Panc1 (cell line): ENCODE measurements at regions not wholly inside any gene's neighbourhood (a gene's known extent, or its start where the extent isn't known, plus 50 kb on each side); places are given as distances from the start of the nearest gene placed in this dataset.

Experiments
- ATAC-seq: fragments of 200-7000 bp; cut with Tn5 transposase; 2 replicates; pipeline ENCODE4 v1.9.1; 2020; ENCODE audit warnings: mild to moderate bottlenecking, moderate library complexity
- BruUV-seq: library from RNA; stranded (reverse); fragments of 400-500 nt; replicated peaks from 2 replicates; lab custom pipeline; 2021; lab: Mats Ljungman, UMichigan
- CTCF ChIA-PET: fragments of 300-600 bp; sonication (Branson Sonifier 250); formaldehyde crosslinking; loops from one replicate; lab custom pipeline; 2022; ENCODE audit warnings: antibody characterized with exemption; lab: Charles Lee
- POLR2A ChIA-PET: fragments of 300-600 bp; sonication (Branson Sonifier 250); formaldehyde crosslinking; loops from one replicate; lab custom pipeline; 2022; ENCODE audit warnings: antibody characterized with exemption; lab: Charles Lee
- DNase-seq: peaks from one replicate; pipeline ENCODE4 v3.0.0-alpha.2; 2010; ENCODE audit warnings: low read depth, low spot score
- H3K27ac ChIP-seq: 2 replicates; pipeline ENCODE4 v1.5.1; 2011; ENCODE audit warnings: mild to moderate bottlenecking, low read length, inconsistent platforms
- H3K27me3 ChIP-seq: fragments of 200-500 bp; sonication (Bioruptor generic); 2 replicates; pipeline ENCODE4 v1.6.0; 2014; ENCODE audit warnings: low read length, inconsistent platforms; ENCODE audit not compliant: control insufficient read depth, insufficient read depth
- H3K36me3 ChIP-seq: fragments of 200-500 bp; sonication (Bioruptor generic); 2 replicates; pipeline ENCODE4 v1.5.1; 2014; ENCODE audit warnings: inconsistent platforms, mild to moderate bottlenecking, low read length, moderate library complexity; ENCODE audit not compliant: control insufficient read depth, insufficient read depth
- H3K4me1 ChIP-seq: 2 replicates; pipeline ENCODE4 v1.5.1; 2011; ENCODE audit warnings: inconsistent platforms, mild to moderate bottlenecking, low read length, moderate library complexity; ENCODE audit not compliant: control insufficient read depth, insufficient read depth
- H3K4me3 ChIP-seq, 2 experiments: 2 replicates each; pipeline ENCODE4 v1.5.1; 2011 to 2012; ENCODE audit warnings: low read depth in 2 of 2, low read length in 2 of 2, mild to moderate bottlenecking in 2 of 2, inconsistent platforms in 1 of 2, moderate library complexity in 1 of 2
- H3K9me3 ChIP-seq: fragments of 200-500 bp; sonication (Bioruptor generic); 2 replicates; pipeline ENCODE4 v1.5.1; 2014; ENCODE audit warnings: low read depth, mild to moderate bottlenecking, inconsistent platforms, low read length, moderate library complexity; ENCODE audit not compliant: control insufficient read depth, insufficient read depth
- CTCF ChIP-seq: fragments of 450-650 bp; IDR thresholded peaks from 2 replicates; pipeline ENCODE4 v1.5.1; 2017; ENCODE audit warnings: mild to moderate bottlenecking
- POLR2AphosphoS5 ChIP-seq: IDR thresholded peaks from 2 replicates; pipeline ENCODE4 v1.6.1; 2012; ENCODE audit warnings: mild to moderate bottlenecking, low read depth, low read length, moderate library complexity
- REST ChIP-seq, 2 experiments: IDR thresholded peaks; 2 replicates each; pipeline ENCODE4 v1.6.1; 2011 to 2012; ENCODE audit warnings: low read depth in 2 of 2, control low read depth in 1 of 2, low read length in 1 of 2, mild to moderate bottlenecking in 1 of 2, moderate library complexity in 1 of 2; ENCODE audit not compliant: insufficient read depth in 1 of 2
- SIN3A ChIP-seq: IDR thresholded peaks from 2 replicates; pipeline ENCODE4 v1.6.1; 2012; ENCODE audit warnings: low read depth, mild to moderate bottlenecking, low read length, moderate library complexity, borderline replicate concordance; ENCODE audit not compliant: insufficient read depth
- TCF7L2 ChIP-seq: IDR thresholded peaks from 2 replicates; pipeline ENCODE4 v1.6.1; 2011; ENCODE audit warnings: mild to moderate bottlenecking, low read depth, low read length, inconsistent platforms
- in situ Hi-C: cut with HindIII; loops from 2 replicates; pipeline ENCODE4 v1.10.0; 2016; ENCODE audit warnings: low sequenced_read_pairs, low pct_unique_long_range_greater_than_20kb
- intact Hi-C: fragments of 100-400 bp; cut with micrococcal nuclease; formaldehyde crosslinking; loops from one replicate; pipeline ENCODE4 v1.10.0; 2022; ENCODE audit not compliant: unreplicated experiment

GRCh38 chr1:90508376-90509167 lies 208.5 kb downstream of the BARHL2 start:
- ATAC-seq, result no peak; the same call in 1 of the 2 replicates
- ChIA-PET CTCF (no interaction called here), POLR2A (no interaction called here)
- H3K9me3 ChIP-seq, result no peaks in the 10 kb centered on the region
- no peak overlapping the region for H3K27ac ChIP-seq
- in situ Hi-C loops (no loop called here), intact Hi-C loops (no loop called here)
- BruUV-seq, result no TSS peak
- H3K27me3 ChIP-seq, result no peaks in the 10 kb centered on the region
- H3K36me3 ChIP-seq, result no peaks in the 10 kb centered on the region
- no peaks in the 10 kb centered on the region for H3K4me1 ChIP-seq
- H3K4me3 ChIP-seq, result no peak overlapping the region
- no peak for DNase-seq
- TF ChIP-seq SIN3A, result no peak
- no peak for TF ChIP-seq POLR2AphosphoS5
- no peak for TF ChIP-seq REST (IDR thresholded peaks at IDR 0.05; ENCODE audit: insufficient read depth in 1 of 2, low read depth in 2 of 2, low read length in 1 of 2)
- TF ChIP-seq TCF7L2, result no peak
- TF ChIP-seq CTCF, result no peak

- ATAC-seq, result no peak
Observed at GRCh38 chr1:90507173-90507572, 209.9 kb downstream of the BARHL2 start.

More at GRCh38 chr1:90507173-90507572, 209.9 kb downstream of the BARHL2 start:
- Histone ChIP-seq H3K4me3 (no peak overlapping the region), H3K36me3 (no peaks in the 10 kb centered on the region), H3K27ac (no peak overlapping the region), H3K9me3 (no peaks in the 10 kb centered on the region), H3K27me3 (no peaks in the 10 kb centered on the region), H3K4me1 (no peaks in the 10 kb centered on the region)
- POLR2A ChIA-PET, result no interaction called here
- TF ChIP-seq POLR2AphosphoS5 (no peak), CTCF (no peak), TCF7L2 (no peak), REST (IDR thresholded peaks at IDR 0.05; ENCODE audit: insufficient read depth in 1 of 2, low read depth in 2 of 2, low read length in 1 of 2) (no peak), SIN3A (no peak)
- DNase-seq, result no peak
- in situ Hi-C loops (no loop called here), intact Hi-C loops (no loop called here)
- BruUV-seq, result no TSS peak
- CTCF ChIA-PET, result no interaction called here
